ENCODE measurements at regions not wholly inside any gene's neighbourhood (a gene's known extent, or its start where the extent isn't known, plus 50 kb on each side); places are given as distances from the start of the nearest gene placed in this dataset.
"Not testable (repeated sequence)": the region's sequence is repeated elsewhere in the genome, so short reads cannot be mapped to it uniquely, and the experiment has no call there.

DNA sequence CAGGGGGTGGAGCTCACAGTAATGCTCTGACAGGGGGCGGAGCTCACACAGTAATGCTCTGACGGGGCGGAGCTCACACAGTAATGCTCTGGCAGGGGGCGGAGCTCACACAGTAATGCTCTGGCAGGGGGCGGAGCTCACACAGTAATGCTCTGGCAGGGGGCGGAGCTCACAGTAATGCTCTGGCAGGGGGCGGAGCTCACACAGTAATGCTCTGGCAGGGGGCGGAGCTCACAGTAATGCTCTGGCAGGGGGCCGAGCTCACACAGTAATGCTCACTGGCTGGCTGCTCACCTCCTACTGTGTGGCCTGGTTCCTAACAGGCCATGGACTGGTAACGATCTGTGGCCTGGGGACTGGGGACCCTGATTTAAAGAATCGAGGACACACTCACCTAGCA is 53.9 kb upstream of the TNK2 start:
- TF ChIP-seq, protein P1, sequence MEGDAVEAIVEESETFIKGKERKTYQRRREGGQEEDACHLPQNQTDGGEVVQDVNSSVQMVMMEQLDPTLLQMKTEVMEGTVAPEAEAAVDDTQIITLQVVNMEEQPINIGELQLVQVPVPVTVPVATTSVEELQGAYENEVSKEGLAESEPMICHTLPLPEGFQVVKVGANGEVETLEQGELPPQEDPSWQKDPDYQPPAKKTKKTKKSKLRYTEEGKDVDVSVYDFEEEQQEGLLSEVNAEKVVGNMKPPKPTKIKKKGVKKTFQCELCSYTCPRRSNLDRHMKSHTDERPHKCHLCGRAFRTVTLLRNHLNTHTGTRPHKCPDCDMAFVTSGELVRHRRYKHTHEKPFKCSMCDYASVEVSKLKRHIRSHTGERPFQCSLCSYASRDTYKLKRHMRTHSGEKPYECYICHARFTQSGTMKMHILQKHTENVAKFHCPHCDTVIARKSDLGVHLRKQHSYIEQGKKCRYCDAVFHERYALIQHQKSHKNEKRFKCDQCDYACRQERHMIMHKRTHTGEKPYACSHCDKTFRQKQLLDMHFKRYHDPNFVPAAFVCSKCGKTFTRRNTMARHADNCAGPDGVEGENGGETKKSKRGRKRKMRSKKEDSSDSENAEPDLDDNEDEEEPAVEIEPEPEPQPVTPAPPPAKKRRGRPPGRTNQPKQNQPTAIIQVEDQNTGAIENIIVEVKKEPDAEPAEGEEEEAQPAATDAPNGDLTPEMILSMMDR (IDR thresholded peaks at IDR 0.05) = not testable (repeated sequence)
- TF ChIP-seq POLR2A, EP300 (IDR thresholded peaks at IDR 0.05): not testable (repeated sequence)

All from tibial nerve (tissue), 4 donors.